ENCODE measurements at regions not wholly inside any gene's neighbourhood (a gene's known extent, or its start where the extent isn't known, plus 50 kb on each side); places are given as distances from the start of the nearest gene placed in this dataset.

- no peak overlapping the region for H3K27ac ChIP-seq
- DNase-seq, result no peak
- intact Hi-C loops (cut with DNase I; ENCODE audit: low total_unique reads), result no loop called here
- H3K27me3 ChIP-seq, result no peaks in the 10 kb centered on the region
- H3K9me3 ChIP-seq, result no peaks in the 10 kb centered on the region
- H3K36me3 ChIP-seq, result no peaks in the 10 kb centered on the region
- H3K4me1 ChIP-seq, result no peaks in the 10 kb centered on the region
- H3K4me3 ChIP-seq, result no peak overlapping the region
- no peak for TF ChIP-seq CTCF (IDR thresholded peaks at IDR 0.05)
Observed at GRCh38 chr2:176769499-176770370, 442.9 kb upstream of the HNRNPA3 start.

DNA sequence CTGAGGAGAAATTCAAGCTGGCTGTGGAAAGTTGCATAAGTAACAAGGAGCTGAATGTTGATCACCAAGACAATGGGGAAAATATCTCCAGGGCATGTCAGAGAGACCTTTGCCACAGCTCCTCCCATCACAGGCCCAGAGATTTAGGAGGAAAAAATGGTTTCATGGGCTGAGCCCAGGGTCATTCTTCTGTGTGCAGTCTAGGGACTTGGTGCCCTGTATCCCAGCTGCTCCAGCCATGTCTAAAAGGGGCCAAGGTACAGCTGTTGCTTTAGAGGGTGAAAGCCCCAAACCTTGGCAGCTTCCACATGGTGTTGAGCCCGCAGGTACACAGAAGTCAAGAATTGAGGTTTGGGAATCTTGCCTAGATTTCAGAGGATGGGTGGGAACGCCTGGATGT, 439.8 kb upstream of the HNRNPA3 start:
- intact Hi-C loops (cut with DNase I; ENCODE audit: low total_unique reads), result no loop called here
- Histone ChIP-seq H3K9me3 (no peaks in the 10 kb centered on the region), H3K27ac (no peak overlapping the region), H3K4me1 (no peaks in the 10 kb centered on the region), H3K36me3 (no peaks in the 10 kb centered on the region), H3K27me3 (no peaks in the 10 kb centered on the region), H3K4me3 (no peak overlapping the region)
- DNase-seq, result no peak
- TF ChIP-seq CTCF (IDR thresholded peaks at IDR 0.05), result no peak

DNA sequence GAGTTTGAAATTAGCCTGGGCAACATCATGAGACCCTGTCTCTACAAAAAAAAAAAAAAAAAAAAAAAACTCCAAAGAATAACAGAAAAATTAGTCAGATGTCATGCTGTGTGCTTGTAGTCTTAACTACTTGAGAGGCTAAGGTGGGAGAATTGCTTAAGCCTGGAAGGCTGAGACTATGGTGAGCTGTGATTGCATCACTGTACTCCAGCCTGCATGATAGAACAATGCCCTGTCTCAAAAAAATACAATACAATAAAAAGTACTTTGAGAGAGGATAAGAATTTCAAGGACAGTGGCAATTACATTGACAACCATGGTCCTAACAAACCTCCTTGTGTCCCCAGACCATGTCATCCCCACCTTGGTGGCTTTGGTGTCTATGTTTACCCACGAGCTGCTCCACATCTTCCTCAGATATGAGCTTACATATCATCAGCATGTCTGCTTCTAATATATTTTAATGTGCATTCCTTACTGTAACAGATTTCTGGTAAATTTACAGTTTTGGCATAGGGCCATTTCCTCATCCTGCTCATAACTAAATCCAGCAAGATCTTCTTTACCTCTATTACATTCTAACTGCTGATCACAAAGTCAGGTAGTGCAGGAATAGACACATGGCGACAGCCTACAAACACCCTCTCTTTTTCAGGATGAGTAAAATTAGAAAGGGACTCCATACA, 437.7 kb upstream of the HNRNPA3 start:
- no peak for TF ChIP-seq CTCF (IDR thresholded peaks at IDR 0.05)

DNA sequence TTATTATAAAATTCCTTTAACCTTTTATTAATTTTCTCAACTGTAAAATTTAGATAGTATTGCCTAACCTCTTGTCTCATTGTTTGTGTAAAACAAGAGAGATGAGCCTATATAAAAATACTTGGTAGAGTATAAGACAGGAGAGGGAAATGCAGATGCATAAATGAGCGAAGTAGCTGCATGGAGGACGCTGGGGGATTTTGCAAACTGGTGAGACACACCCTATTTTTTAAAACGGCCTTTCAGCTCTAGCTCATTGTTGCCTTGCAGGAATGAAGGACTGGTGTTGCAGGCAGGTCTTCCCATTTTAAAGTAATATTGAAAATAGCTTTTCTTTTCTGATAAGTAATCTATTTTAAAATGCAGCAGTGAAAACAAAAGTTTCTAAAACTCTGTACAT, 435.3 kb upstream of the HNRNPA3 start:
- TF ChIP-seq CTCF (IDR thresholded peaks at IDR 0.05), result no peak
- peaks cover 0 to 25% (median 7%) of the 10 kb centered on the region in 4 donors for H3K4me1 ChIP-seq
- H3K4me3 ChIP-seq, result no peak overlapping the region

More for the DNA sequence above, 437.7 kb upstream of the HNRNPA3 start:
- H3K9me3 ChIP-seq, result no peaks in the 10 kb centered on the region
- no peak for DNase-seq
- H3K4me3 ChIP-seq, result no peak overlapping the region
- no peaks in the 10 kb centered on the region for H3K27me3 ChIP-seq
- intact Hi-C loops (cut with DNase I; ENCODE audit: low total_unique reads), result no loop called here
- peaks cover 0 to 17% (median 6%) of the 10 kb centered on the region in 4 donors for H3K4me1 ChIP-seq
- H3K36me3 ChIP-seq, result no peaks in the 10 kb centered on the region
- no peak overlapping the region for H3K27ac ChIP-seq

DNA sequence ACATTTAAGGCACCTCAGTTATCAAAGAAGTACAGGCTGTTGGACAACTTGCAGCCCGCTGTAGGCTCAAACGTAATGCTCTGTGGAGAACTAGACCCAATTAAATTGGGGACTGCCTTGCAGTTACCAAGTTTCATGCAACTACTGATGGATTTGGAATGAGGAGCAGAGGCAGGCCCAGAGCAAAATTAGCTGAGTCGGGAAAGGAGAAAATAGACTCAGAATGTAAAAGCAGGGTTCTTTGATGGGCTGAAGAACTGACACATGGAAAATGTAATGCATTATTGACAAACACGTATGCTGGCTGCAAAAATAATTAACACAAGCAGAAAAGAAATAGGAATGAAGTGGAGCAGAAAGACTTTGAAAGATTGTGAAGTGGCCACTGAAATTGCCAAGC, 432.7 kb upstream of the HNRNPA3 start:
- no peak for DNase-seq
- Histone ChIP-seq H3K4me3 (no peak overlapping the region), H3K27ac (no peak overlapping the region), H3K27me3 (no peaks in the 10 kb centered on the region), H3K4me1 (peaks cover 0 to 28% (median 13%) of the 10 kb centered on the region in 4 donors), H3K9me3 (no peaks in the 10 kb centered on the region), H3K36me3 (no peaks in the 10 kb centered on the region)
- intact Hi-C loops (cut with DNase I; ENCODE audit: low total_unique reads), result no loop called here
- TF ChIP-seq CTCF (IDR thresholded peaks at IDR 0.05), result no peak

More for the DNA sequence above, 435.3 kb upstream of the HNRNPA3 start:
- Histone ChIP-seq H3K9me3 (no peaks in the 10 kb centered on the region), H3K27me3 (no peaks in the 10 kb centered on the region), H3K27ac (no peak overlapping the region), H3K36me3 (no peaks in the 10 kb centered on the region)
- intact Hi-C loops (cut with DNase I; ENCODE audit: low total_unique reads), result no loop called here
- no peak for DNase-seq

Data from tibial artery (tissue), 4 donors.